GM19043 (cell line): ENCODE measurements at regions not wholly inside any gene's neighbourhood (a gene's known extent, or its start where the extent isn't known, plus 50 kb on each side); places are given as distances from the start of the nearest gene placed in this dataset.
A peak's percentile ranks its signal among the peaks of the same experiment; 100 is the strongest.

Source experiments
- ATAC-seq: cut with Tn5 transposase; IDR thresholded peaks from one replicate; pipeline ENCODE4 v1.9.1; 2021; ENCODE audit warnings: low read depth; ENCODE audit not compliant: unreplicated experiment

- ATAC-seq = no peak
Measured at GRCh38 chr1:114315631-114316030, 162.0 kb upstream of the SYT6 start.

DNA sequence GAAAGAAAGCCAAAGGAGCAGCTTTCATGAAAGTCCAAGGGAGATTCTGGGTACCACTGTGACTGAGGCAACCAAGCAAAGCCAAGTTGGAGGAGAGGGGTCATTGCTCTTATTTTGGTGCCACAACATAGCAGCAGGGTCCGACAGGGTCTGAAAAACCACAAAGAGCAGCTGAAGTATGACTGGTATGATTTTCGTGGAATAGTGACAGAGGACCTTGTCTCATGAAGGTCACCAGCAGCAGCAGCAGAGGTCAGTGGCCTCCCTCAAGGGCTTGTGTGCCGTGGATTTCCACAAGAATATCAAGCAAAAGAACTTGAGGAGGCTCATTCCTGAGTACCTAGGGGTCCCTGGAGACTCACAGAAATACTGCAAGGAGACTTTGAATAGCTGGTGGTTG, 160.9 kb upstream of the SYT6 start:
- ATAC-seq = no peak

- no peak for ATAC-seq
Measured at GRCh38 chr1:114314098-114314497, 160.4 kb upstream of the SYT6 start.

GRCh38 chr1:114310695-114311271, 157.1 kb upstream of the SYT6 start:
- no peak for ATAC-seq

DNA sequence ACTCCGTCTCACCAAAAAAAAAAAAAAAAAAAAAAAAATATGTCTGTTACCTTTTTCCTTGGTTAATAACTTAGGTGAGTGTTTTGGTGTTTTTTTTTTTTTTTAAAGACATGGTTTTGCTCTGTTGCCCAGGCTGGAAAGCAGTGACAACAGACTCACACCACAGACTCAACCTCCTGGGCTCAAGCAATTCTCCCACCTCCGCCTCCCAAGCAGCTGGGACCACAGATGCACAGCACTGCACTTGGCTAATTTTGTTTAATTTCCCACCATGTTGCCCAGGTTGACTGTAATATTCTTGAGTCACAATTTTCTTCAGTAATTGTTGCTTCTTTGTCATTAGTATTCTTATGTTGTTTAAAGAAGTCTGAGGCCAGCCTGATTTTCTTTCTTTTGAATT, 149.2 kb upstream of the SYT6 start:
- no peak for ATAC-seq

DNA sequence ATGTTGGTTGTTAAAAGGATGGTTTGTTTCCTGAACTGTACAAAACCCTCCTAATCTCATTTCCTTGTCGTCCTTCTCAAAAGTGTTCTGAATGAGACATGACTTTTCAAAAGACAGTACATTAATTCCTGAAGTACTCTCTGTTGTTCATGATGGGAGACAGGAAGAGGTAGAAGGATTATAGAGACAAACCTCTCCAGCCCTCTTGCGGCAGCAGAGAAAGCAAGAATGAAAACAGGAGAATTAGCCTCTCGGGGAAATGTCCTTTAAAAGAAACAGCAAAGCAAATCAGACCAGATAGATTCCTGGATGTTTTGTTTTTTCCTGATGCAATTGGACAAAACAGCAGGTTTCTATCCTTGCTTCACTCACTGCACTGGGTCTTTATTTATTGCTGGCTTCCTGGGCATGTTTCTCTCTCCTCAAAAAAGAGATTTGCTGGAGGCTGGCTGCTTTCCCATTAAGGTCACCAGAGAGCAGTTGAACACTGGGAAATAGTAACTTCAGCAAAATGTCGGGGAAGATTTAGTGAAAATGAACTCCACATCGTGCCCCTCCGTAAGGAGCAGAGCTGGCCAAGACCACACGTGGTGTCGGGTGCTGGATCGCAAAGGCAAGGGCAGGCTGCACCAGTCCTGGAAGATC, 145.8 kb upstream of the SYT6 start:
- ATAC-seq = no peak

DNA sequence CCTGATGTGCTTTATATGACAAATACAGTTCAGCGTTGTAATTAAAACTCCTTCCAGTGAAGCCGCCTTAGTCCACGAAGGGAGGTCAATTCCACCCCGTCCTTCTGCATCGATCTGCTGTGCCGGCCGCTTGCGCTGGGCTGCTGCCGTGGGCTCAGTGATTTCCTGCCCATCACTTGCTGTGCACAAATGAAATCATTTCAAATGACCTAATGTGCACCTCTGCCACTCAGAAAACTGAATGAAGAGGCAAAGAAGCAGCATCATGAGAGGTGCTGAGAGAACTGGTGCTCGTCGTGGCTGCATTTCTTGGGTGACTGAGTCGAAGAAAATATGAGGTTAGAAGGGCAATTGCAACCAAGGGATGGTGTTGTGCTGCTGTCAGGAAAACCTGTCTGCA, 144.3 kb upstream of the SYT6 start:
- ATAC-seq = no peak

- ATAC-seq = no peak
Measured at GRCh38 chr1:114296413-114296812, 142.7 kb upstream of the SYT6 start.

- ATAC-seq = no peak
Measured at GRCh38 chr1:114295321-114295720, 141.7 kb upstream of the SYT6 start.

- no peak for ATAC-seq
Measured at GRCh38 chr1:114292835-114293234, 139.2 kb upstream of the SYT6 start.

DNA sequence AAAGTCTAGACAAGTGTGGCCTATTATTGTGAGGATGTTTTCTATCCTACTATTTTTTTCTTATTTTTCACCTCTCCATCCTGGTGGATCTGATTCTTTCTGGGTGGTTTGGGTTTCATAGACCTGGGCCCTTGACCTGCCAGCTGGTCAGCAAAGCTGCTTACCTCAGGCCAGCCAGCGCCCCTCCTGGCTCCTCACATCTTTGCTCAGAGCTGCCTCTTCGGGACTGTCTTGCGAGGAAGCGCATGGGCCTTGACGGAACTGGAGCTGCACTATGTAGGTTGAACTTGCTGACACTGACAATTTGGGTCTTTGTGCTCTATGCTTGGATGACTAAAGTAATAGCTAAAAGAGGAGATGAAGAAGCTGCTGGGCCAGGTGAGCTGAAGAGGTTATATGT, 138.5 kb upstream of the SYT6 start:
- no peak for ATAC-seq

DNA sequence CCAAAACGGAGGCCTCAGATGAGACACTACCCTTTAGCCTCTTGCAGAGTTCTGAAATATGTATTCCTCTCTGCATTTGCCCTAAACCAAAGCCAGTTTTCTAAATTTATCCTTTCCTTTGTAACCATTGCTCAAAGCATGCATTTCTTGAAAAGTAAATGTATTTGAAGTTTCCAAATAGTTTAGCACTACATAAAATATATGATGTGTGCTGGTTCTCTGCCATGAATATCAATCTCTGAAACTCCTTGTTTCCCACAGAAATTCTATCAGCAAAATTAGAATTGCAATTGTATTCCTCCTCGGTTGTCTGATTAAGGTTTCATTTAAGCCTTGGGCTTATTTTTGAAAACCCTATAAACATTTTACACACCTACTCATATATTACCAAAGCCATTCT, 137.1 kb upstream of the SYT6 start:
- ATAC-seq = no peak

GRCh38 chr1:114290341-114290740, 136.7 kb upstream of the SYT6 start:
- ATAC-seq = no peak

DNA sequence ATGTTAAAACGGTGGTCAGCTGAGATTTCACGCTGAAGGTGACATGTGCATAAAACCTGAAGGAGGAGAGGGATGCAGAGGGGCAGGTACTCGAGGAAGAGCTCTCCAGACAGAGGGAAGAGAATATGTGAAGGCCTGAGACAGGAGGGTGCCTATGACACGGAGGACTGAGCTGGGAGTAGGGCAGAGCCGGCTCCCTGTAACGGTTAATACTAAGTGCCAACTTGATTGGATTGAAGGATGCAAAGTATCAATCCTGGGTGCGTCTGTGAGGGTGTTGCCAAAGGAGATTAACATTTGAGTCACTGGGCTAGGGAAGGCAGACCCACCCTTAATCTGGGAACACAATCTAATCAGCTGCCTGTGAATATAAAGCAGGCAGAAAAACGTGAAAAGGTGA, 136.2 kb upstream of the SYT6 start:
- ATAC-seq = no peak

- no peak for ATAC-seq
Measured at GRCh38 chr1:114289306-114289705, 135.6 kb upstream of the SYT6 start.

DNA sequence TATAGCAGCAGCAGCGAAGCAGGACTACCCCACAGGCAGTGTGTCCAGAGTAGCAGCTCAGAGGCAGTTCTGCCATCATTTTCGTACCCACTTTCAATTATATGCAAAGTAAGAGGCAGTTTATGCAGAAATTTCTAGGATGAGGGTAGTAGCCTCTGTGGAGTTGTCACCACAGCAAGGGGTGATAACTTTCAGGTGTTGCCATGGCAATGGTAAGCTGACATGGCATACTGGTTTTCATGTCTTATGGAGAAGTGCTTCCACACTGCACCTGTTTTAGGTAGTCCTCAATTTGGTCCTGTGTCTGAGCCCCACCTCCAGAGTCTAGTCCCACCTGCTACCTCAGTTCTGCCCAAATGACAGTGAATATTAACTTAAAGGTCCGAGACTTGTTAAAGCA, 133.3 kb upstream of the SYT6 start:
- no peak for ATAC-seq

DNA sequence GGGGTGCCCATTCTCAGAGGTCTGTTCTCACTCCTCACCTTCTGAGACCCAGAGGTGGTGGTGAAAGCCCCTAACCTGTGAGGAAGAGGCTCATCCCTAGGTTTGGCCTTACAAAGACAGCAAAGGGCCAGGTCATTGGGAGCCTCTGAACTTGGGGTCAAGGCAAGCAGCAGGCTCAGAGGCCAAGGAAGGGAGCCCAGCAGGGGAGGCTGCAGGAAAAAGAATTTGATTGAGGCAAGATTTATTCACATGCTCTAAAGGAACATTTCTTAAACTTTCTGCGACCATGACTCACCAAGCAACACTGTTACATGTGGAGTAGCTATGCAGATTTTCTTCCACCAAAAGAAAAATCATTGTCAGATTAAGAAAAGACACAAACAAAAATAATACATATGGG, 132.5 kb upstream of the SYT6 start:
- no peak for ATAC-seq

GRCh38 chr1:114282751-114283403, 129.2 kb upstream of the SYT6 start:
- peak; percentile 81 for ATAC-seq

- ATAC-seq = no peak
Measured at GRCh38 chr1:114278911-114279310, 125.2 kb upstream of the SYT6 start.

DNA sequence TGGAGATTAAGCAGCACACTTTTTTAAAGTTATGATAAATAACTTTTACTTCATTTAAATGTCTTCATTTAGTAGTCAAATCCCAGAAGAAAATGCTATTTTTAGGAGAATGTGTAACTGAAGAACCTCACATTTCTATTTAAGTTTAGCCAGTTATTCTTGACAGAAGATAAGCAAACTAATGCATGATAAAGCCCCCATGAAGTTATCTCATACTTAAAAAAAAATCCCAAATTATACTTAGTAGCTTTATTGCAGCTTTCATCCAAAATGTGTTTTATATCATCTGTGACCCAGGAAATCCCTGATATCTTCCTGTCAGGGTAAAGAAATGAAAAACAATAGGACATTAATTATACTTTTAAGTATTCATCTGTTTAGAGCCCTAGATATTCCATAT, 124.8 kb upstream of the SYT6 start:
- ATAC-seq = no peak

DNA sequence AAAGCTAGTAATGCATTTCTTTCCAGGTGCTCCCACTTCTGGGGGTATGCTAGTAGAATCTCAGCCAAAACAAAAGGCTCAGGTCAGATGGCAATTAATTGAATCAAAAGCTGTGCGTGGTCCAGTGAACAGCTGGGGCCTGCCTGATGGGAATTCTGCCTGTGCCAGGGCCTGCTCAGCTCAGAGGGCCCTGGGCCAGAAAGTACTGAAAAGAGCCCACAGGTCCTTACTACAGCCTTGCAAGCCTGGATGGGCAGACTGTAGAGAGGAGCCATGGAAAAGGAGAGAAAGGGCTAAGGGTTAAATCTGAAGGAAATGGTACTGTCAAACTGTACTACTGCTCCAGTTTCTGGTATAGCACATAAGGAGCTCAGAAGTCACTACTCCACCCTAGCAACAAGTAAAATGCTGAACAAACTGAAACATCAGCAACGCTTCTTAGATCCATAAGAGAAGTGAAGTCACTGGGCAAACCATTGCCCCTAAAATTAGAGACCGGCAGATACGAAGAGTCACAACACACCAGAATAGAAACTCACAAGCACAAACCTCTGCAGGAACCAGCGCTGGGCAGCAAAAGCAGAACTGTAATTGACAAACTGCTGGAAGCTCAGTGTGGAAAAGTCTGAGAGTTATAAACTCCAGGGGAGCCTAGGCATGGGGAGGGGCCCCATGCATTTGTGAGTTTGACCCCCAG, 121.1 kb upstream of the SYT6 start:
- no peak for ATAC-seq

DNA sequence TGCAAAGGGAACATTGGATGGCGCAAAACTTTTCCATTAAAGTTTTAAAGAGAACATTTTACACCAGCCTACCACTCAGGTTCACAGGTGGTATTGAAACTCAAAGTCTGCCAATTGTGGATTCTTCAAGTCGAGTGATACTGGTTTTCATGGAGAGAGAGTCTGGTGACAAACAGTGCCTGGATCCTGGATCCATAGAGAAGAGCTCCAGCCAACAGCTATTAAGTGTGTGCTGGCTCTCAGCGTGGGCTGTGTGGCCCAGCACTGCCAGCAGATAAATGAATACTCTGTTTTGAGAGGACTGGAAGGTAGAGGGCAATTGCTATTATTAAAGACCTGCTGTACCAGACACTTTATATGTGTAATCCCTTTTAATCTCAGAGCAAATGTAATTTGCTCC, 118.9 kb upstream of the SYT6 start:
- ATAC-seq = no peak
